ENCODE measurements at regions not wholly inside any gene's neighbourhood (a gene's known extent, or its start where the extent isn't known, plus 50 kb on each side); places are given as distances from the start of the nearest gene placed in this dataset.
"Not testable (repeated sequence)": the region's sequence is repeated elsewhere in the genome, so short reads cannot be mapped to it uniquely, and the experiment has no call there.

GRCh38 chr1:118464460-118464859, 279.4 kb upstream of the SPAG17 start:
- TF ChIP-seq CTCF, POLR2AphosphoS5, POLR2A (IDR thresholded peaks at IDR 0.05): not testable (repeated sequence)
